SJSA1 (cell line): ENCODE measurements at regions not wholly inside any gene's neighbourhood (a gene's known extent, or its start where the extent isn't known, plus 50 kb on each side); places are given as distances from the start of the nearest gene placed in this dataset.
"Not testable (repeated sequence)": the region's sequence is repeated elsewhere in the genome, so short reads cannot be mapped to it uniquely, and the experiment has no call there.

Experiments used
- DNase-seq, 2 experiments: peaks; one replicate each; pipeline ENCODE4 v3.0.0-alpha.2; 2015 to 2020; ENCODE audit warnings: low spot score in 2 of 2, low read depth in 1 of 2
- H3K27ac ChIP-seq: fragments of 250-450 bp; sonication (Bioruptor Pico); 2 replicates; pipeline ENCODE4 v1.5.1; 2020; ENCODE audit warnings: mild to moderate bottlenecking, moderate library complexity
- H3K27me3 ChIP-seq: fragments of 250-450 bp; sonication (Bioruptor Pico); replicated peaks from 2 replicates; pipeline ENCODE4 v1.5.1; 2020; ENCODE audit warnings: mild to moderate bottlenecking, moderate library complexity
- H3K36me3 ChIP-seq: fragments of 250-450 bp; sonication (Bioruptor Pico); 2 replicates; pipeline ENCODE4 v1.5.1; 2020; ENCODE audit warnings: mild to moderate bottlenecking
- H3K4me1 ChIP-seq: fragments of 250-450 bp; sonication (Bioruptor Pico); replicated peaks from 2 replicates; pipeline ENCODE4 v1.6.1; 2021; ENCODE audit warnings: mild to moderate bottlenecking
- H3K4me3 ChIP-seq: fragments of 250-450 bp; sonication (Bioruptor Pico); 2 replicates; pipeline ENCODE4 v1.5.1; 2020; ENCODE audit warnings: mild to moderate bottlenecking
- H3K9me3 ChIP-seq: fragments of 250-450 bp; sonication (Bioruptor Pico); replicated peaks from 2 replicates; pipeline ENCODE4 v1.5.1; 2020; ENCODE audit warnings: mild to moderate bottlenecking

- Histone ChIP-seq H3K27me3 (no peaks in the 10 kb centered on the region), H3K4me1 (no peaks in the 10 kb centered on the region), H3K36me3 (no peaks in the 10 kb centered on the region), H3K27ac (no peak overlapping the region), H3K4me3 (no peak overlapping the region), H3K9me3 (no peaks in the 10 kb centered on the region)
- DNase-seq: no peak
Observed at GRCh38 chr15:45794304-45794703, 159.5 kb downstream of the SQOR start.

GRCh38 chr15:45794712-45795439 is 160.0 kb downstream of the SQOR start:
- H3K36me3 ChIP-seq: no peaks in the 10 kb centered on the region
- H3K4me1 ChIP-seq: no peaks in the 10 kb centered on the region
- H3K4me3 ChIP-seq: no peak overlapping the region
- no peak for DNase-seq
- H3K9me3 ChIP-seq: no peaks in the 10 kb centered on the region
- no peaks in the 10 kb centered on the region for H3K27me3 ChIP-seq
- no peak overlapping the region for H3K27ac ChIP-seq

GRCh38 chr15:45795440-45796069 is 160.7 kb downstream of the SQOR start:
- Histone ChIP-seq H3K36me3 (no peaks in the 10 kb centered on the region), H3K27me3 (no peaks in the 10 kb centered on the region), H3K9me3 (no peaks in the 10 kb centered on the region), H3K27ac (no peak overlapping the region), H3K4me3 (no peak overlapping the region), H3K4me1 (no peaks in the 10 kb centered on the region)
- peak; percentile 31 to 50 for DNase-seq

- peaks cover 2% of the 10 kb centered on the region; the same call in 1 of the 2 replicates for H3K4me1 ChIP-seq
- no peak overlapping the region for H3K27ac ChIP-seq
- no peaks in the 10 kb centered on the region for H3K36me3 ChIP-seq
- no peak overlapping the region for H3K4me3 ChIP-seq
- no peak for DNase-seq
- H3K27me3 ChIP-seq: no peaks in the 10 kb centered on the region
- no peaks in the 10 kb centered on the region for H3K9me3 ChIP-seq
Observed at GRCh38 chr15:45796433-45796832, 161.6 kb downstream of the SQOR start.

DNA sequence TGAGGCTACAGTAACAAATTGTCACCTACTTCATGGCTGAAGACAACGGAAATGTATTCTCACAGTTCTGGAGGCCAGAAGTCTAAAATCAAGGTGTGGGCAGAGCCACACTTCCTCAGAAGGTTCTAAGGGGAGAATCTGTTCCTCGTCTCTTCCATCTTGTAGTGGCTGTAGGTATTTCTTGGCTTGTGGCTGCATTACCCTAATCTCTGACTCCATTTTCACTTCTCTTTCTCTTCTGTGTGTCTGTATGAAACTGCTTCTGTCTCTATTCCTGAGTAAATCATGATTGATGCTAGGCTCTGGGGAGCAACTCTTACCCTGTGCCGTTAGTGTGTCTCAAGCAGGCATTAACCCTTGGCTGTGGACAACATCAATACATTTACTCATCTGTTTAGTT is 164.7 kb downstream of the SQOR start:
- no peak for DNase-seq
- H3K27ac ChIP-seq: no peak overlapping the region
- no peaks in the 10 kb centered on the region for H3K36me3 ChIP-seq
- H3K9me3 ChIP-seq: no peaks in the 10 kb centered on the region
- no peaks in the 10 kb centered on the region for H3K27me3 ChIP-seq
- peaks cover 6% of the 10 kb centered on the region; the same call in 1 of the 2 replicates for H3K4me1 ChIP-seq
- H3K4me3 ChIP-seq: no peak overlapping the region

DNA sequence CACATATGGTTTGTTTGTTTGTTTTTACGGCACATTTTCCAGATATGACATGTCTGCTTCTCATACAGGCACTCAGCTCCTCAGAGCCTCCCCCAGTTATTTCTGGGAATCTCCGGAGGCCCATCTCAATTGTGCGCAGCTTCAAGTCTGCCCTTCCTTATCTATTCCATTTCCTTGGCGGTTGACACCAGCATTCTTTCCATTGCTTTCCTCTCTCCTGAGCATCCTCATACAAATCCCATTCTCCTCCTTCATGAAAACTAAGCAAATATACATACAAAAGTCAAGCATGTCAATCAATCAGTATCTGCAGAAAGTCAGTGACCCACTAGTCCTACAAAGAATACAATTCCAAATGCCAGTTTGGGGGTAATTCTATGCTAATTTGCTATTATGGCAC is 166.7 kb downstream of the SQOR start:
- Histone ChIP-seq H3K36me3 (no peaks in the 10 kb centered on the region), H3K9me3 (no peaks in the 10 kb centered on the region), H3K4me1 (peaks cover 6% of the 10 kb centered on the region; the same call in 1 of the 2 replicates), H3K4me3 (no peak overlapping the region), H3K27me3 (no peaks in the 10 kb centered on the region), H3K27ac (no peak overlapping the region)
- no peak for DNase-seq

GRCh38 chr15:45802140-45802539 is 167.3 kb downstream of the SQOR start:
- Histone ChIP-seq H3K4me3 (no peak overlapping the region), H3K4me1 (peaks cover 6% of the 10 kb centered on the region; the same call in 1 of the 2 replicates), H3K36me3 (no peaks in the 10 kb centered on the region), H3K9me3 (no peaks in the 10 kb centered on the region), H3K27me3 (no peaks in the 10 kb centered on the region), H3K27ac (no peak overlapping the region)
- DNase-seq: no peak

- Histone ChIP-seq H3K27me3 (no peaks in the 10 kb centered on the region), H3K27ac (no peak overlapping the region), H3K4me1 (peaks cover 6% of the 10 kb centered on the region; the same call in 1 of the 2 replicates), H3K36me3 (no peaks in the 10 kb centered on the region), H3K4me3 (no peak overlapping the region), H3K9me3 (no peaks in the 10 kb centered on the region)
- no peak for DNase-seq
Observed at GRCh38 chr15:45804028-45804427, 169.2 kb downstream of the SQOR start.

- H3K4me1 ChIP-seq: no peaks in the 10 kb centered on the region
- H3K4me3 ChIP-seq: no peak overlapping the region
- no peak for DNase-seq
- no peaks in the 10 kb centered on the region for H3K9me3 ChIP-seq
- no peak overlapping the region for H3K27ac ChIP-seq
- H3K27me3 ChIP-seq: no peaks in the 10 kb centered on the region
- H3K36me3 ChIP-seq: no peaks in the 10 kb centered on the region
Observed at GRCh38 chr15:45810201-45810600, 175.4 kb downstream of the SQOR start.

DNA sequence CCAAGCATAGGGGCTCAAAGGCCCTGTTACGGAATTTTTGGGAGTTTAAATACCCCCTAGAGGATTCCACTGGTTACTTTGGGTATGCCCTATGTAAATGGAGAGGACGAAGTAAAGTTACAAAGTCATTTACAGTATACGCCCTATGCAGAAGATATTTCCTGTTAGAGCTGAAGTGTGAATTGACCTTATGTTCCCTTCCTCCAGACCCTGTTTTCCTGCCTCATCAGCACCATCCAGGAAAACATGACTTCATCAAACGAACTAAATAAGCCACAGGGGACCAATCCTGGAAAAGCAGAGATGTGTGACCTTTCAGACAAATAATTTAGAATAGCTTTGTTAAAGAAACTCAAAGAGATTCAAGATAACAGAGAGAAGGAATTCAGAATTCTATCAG is 177.4 kb downstream of the SQOR start:
- no peak overlapping the region for H3K4me3 ChIP-seq
- no peaks in the 10 kb centered on the region for H3K9me3 ChIP-seq
- DNase-seq: no peak
- H3K27ac ChIP-seq: no peak overlapping the region
- H3K36me3 ChIP-seq: no peaks in the 10 kb centered on the region
- no peaks in the 10 kb centered on the region for H3K27me3 ChIP-seq
- H3K4me1 ChIP-seq: no peaks in the 10 kb centered on the region

GRCh38 chr15:45817578-45817977 is 182.7 kb downstream of the SQOR start:
- DNase-seq, H3K4me3 ChIP-seq, H3K4me1 ChIP-seq, H3K9me3 ChIP-seq, H3K36me3 ChIP-seq, H3K27ac ChIP-seq, H3K27me3 ChIP-seq: not testable (repeated sequence)

DNA sequence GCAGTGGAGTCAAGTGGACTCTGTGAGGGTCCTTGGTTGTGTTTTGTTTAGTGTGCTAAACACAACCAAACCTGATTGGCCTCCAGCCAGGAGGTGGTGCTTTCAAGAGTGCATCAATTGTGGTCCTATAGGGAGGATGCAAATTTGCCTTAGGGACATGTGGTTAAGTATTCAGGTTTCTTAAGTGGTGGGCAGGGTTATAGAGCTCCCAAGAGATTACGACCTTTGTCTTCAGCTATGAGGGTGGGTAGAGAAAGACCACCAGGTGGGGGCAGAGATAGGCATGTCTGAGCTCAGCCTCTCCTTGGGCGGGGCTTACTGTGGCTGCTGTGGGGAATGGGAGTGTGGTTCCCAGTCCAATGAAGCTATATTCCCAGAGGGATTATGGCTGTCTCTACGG is 186.6 kb downstream of the SQOR start:
- Histone ChIP-seq H3K9me3 (no peaks in the 10 kb centered on the region), H3K4me3 (no peak overlapping the region), H3K27ac (no peak overlapping the region), H3K4me1 (no peaks in the 10 kb centered on the region), H3K36me3 (no peaks in the 10 kb centered on the region), H3K27me3 (no peaks in the 10 kb centered on the region)
- DNase-seq: no peak

DNA sequence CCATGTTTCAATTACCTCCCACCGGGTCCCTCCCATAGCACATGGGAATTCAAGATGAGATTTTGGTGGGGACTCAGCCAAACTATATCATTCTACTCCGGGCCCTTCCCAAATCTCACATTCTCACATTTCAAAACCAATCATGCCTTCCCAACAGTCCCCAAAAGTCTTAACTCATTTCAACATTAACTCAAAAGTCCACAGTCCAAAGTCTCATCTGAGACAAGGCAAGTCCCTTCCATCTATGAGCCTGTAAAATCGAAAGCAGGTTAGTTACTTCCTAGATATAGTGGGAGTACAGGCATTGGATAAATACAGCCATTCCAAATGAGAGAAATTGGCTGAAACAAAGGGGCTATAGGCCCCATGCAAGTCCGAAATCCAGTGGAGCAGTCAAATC is 188.1 kb downstream of the SQOR start:
- H3K9me3 ChIP-seq, H3K36me3 ChIP-seq, H3K4me1 ChIP-seq, H3K27me3 ChIP-seq, DNase-seq, H3K27ac ChIP-seq, H3K4me3 ChIP-seq: not testable (repeated sequence)

GRCh38 chr15:45827275-45827674 is 192.4 kb downstream of the SQOR start:
- Histone ChIP-seq H3K4me3 (no peak overlapping the region), H3K9me3 (no peaks in the 10 kb centered on the region), H3K27me3 (no peaks in the 10 kb centered on the region), H3K4me1 (no peaks in the 10 kb centered on the region), H3K27ac (no peak overlapping the region), H3K36me3 (no peaks in the 10 kb centered on the region)
- DNase-seq: no peak
